Muscle layer of duodenum (tissue), 2 donors: ENCODE measurements at regions not wholly inside any gene's neighbourhood (a gene's known extent, or its start where the extent isn't known, plus 50 kb on each side); places are given as distances from the start of the nearest gene placed in this dataset.
"Not testable (repeated sequence)": the region's sequence is repeated elsewhere in the genome, so short reads cannot be mapped to it uniquely, and the experiment has no call there.

ENCODE experiments used
- H3K27ac ChIP-seq: one replicate; pipeline ENCODE4 v1.7.0; 2013; ENCODE audit warnings: mild to moderate bottlenecking, low read length
- H3K27me3 ChIP-seq: one replicate; pipeline ENCODE4 v1.7.0; 2013; ENCODE audit warnings: low read depth, mild to moderate bottlenecking, control low read depth, low read length
- H3K36me3 ChIP-seq, 2 donors: one replicate each; pipeline ENCODE4 v1.7.0; 2013; ENCODE audit warnings: low read length in 2 of 2, control low read depth in 1 of 2, mild to moderate bottlenecking in 1 of 2; ENCODE audit not compliant: insufficient read depth in 2 of 2, control insufficient read depth in 1 of 2
- H3K4me1 ChIP-seq, 2 donors: one replicate each; pipeline ENCODE4 v1.7.0; 2013; ENCODE audit warnings: low read length in 2 of 2, mild to moderate bottlenecking in 2 of 2, control low read depth in 1 of 2, moderate library complexity in 1 of 2; ENCODE audit not compliant: insufficient read depth in 2 of 2, control insufficient read depth in 1 of 2
- H3K4me3 ChIP-seq, 2 donors: one replicate each; pipeline ENCODE4 v1.7.0; 2013; ENCODE audit warnings: low read length in 2 of 2, low read depth in 1 of 2, mild to moderate bottlenecking in 1 of 2
- H3K9me3 ChIP-seq, 2 donors: one replicate each; pipeline ENCODE4 v1.7.0; 2013; ENCODE audit warnings: low read length in 2 of 2, control low read depth in 1 of 2, mild to moderate bottlenecking in 1 of 2; ENCODE audit not compliant: control insufficient read depth in 1 of 2
- donor health status: healthy.

DNA sequence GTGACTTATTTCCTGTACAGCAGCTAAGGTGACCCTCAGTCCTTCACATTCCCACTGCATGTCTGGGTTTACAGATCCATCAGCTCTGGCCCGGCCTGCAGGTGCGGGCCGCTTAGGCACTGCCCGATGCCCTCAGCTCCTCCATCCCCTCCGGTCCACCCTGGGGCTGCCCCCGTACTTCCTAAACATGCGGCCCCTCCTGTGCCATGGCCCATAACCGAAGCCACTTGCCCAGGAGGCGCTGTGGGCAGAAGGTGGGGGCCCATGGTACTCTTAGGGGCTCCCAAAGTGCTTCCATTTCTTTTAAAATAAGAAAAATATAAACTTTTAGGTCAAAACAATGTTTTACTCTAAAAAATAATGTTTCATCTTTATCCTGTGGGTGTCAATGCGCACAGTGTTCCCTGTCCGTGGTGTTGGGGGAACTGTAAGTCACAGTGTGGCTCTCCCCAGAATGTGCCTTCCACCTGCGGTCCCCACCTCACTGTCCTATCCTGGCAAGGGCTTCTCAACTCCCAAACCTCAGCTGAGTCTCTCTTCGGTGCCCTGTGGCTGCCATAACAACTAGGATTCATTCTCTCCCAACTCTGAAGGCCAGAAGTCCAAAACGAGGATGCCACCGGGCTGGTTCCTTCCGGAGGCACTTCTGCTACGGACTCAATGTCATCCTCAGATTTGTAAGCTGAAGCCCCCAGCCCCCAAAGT, 132.7 kb upstream of the LPCAT1 start:
- peaks cover 11% of the 10 kb centered on the region for H3K27me3 ChIP-seq
- no peak overlapping the region for H3K27ac ChIP-seq
- no peaks in the 10 kb centered on the region for H3K36me3 ChIP-seq
- no peak overlapping the region for H3K4me3 ChIP-seq
- no peaks in the 10 kb centered on the region for H3K9me3 ChIP-seq
- peaks cover 0 to 12% of the 10 kb centered on the region in 2 donors for H3K4me1 ChIP-seq

DNA sequence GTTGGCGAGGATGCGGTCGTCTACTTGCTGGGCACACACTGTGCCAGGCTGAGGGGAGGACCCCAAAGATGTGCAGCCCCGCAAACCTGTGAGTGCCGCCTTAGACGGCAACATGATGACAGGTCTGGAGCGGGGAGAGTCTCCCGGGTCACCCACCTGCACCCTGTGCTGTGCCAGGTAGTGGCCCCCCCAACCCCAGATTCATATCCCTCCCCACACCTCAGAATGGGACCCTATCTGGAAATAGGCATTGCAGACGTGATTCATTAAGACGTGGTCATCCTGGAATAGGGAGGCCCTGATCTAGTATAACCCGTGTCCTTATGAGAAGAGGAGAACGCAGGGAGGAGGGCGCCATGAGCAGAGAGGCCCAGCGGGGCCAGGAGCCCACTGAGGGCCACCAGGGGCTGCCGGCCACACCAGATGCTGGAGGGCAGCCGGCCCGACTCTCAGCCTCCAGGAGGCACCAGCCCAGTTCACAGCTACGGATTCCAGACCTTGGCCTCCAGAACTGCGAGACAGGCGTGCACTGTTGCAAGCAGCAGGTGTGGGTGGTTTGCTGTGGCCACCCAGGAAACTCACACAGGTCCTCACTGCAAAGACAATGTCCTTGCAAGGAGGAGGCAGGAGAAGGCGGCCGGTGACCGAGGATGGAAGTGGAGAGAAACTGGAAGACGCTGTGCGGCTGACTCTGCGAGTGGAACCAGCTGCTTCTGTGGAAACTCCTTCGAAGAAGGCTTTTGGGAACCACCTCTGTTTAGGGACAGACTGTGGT, 131.9 kb upstream of the LPCAT1 start:
- Histone ChIP-seq H3K27me3 (peaks cover 11% of the 10 kb centered on the region), H3K4me1 (peaks cover 0 to 12% of the 10 kb centered on the region in 2 donors), H3K36me3 (no peaks in the 10 kb centered on the region), H3K9me3 (no peaks in the 10 kb centered on the region), H3K4me3 (no peak overlapping the region), H3K27ac (no peak overlapping the region)

GRCh38 chr5:1654786-1655495, 131.2 kb upstream of the LPCAT1 start:
- H3K27ac ChIP-seq, result no peak overlapping the region
- no peak overlapping the region for H3K4me3 ChIP-seq
- peaks cover 11% of the 10 kb centered on the region for H3K27me3 ChIP-seq
- H3K9me3 ChIP-seq, result no peaks in the 10 kb centered on the region
- no peaks in the 10 kb centered on the region for H3K36me3 ChIP-seq
- peaks cover 0 to 12% of the 10 kb centered on the region in 2 donors for H3K4me1 ChIP-seq

DNA sequence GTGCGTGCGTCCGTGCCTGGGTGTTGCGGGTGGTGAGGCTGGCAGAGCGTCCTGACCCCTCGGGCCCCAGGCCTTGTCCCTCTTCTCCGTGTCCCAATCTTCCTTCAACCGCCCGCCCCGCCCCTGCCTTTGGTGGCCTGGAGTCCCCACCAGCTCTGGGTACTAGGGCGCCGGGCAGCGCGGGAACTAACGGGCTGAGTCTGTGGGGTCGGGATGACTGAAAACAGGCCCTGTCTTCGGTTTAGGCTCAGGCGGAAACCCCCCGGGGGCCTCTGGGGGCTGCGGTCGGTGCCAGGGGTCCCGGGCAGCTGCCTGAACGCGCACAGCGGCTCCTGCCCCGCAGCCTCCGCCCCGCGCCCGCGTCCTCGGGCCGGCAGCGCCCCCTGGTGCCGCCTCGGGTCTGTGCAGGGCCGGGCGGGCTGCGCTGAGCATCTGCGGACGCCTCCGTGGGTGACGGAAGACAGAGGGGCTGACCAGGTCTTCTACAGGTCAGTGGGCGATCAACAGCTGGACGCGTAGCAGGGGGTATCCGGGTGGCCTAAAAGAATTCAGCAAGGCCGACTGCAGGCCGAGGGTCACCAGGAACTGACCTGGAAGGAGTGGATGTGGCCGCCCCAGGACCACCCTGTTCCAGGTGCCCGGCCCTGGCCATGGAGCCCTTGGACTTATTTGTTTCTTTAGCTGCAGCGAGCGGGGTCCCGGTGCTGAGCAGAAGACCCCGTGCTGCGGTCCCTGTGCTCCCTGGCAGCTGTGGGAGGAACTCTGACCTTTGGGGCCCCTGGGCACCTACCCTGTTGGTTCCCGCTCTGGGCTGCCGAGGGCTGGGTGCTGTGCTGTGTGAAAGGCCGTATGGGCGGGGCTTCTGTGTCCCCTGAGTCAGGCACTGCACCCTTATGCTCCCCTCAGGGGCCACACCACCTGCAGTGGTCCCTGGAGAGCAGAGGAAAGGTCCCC, 130.2 kb upstream of the LPCAT1 start:
- Histone ChIP-seq H3K4me3 (peak overlapping the region in 1 of 2 donors; percentile 35), H3K27me3 (peaks cover 11% of the 10 kb centered on the region), H3K4me1 (peaks cover 0 to 12% of the 10 kb centered on the region in 2 donors)
- not testable (repeated sequence) for H3K27ac ChIP-seq, H3K9me3 ChIP-seq, H3K36me3 ChIP-seq

DNA sequence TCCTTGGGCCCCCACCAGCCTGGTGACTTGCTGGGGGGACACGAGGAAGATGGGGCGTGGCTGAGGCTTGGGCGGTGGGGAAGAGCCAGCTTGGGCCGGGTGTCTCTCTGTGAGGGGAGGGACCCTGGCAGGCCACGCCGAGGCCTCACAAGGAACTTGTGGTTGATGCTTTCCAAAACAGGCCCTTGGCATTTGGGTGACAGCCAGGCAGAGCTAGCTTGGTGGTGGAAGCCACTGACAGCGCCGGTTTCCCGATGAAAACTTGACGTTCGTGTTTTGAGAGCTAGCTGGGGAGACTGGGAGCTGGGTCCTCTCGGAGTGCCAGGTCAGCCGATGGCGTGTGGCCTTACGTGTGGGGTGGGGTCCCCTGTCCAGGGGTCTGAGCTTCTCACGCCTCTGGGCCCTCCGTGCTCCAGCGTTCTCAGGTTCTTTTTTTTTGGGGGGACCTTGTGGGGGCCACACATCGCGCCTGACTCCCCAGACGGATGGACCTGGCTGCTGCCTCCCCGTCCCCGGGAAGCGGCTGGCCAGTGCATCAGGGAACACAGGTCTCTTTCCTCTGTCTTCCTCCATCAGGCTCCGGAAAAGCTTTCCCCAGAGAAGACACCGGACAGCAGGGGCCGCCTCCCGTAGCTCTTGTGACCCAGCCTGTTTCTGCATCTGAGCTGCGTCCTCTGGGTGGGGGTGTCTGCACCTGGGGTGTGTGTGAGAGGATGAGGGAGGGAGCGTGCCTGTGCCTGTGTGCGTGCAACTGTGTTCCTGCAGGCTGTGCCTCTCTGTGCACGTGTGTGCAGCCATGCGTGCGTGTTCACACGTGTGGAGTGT, 129.3 kb upstream of the LPCAT1 start:
- peaks cover 0 to 12% of the 10 kb centered on the region in 2 donors for H3K4me1 ChIP-seq
- peaks cover 11% of the 10 kb centered on the region for H3K27me3 ChIP-seq
- H3K36me3 ChIP-seq, result no peaks in the 10 kb centered on the region
- peak overlapping the region in 1 of 2 donors; percentile 35 for H3K4me3 ChIP-seq
- H3K9me3 ChIP-seq, result no peaks in the 10 kb centered on the region
- no peak overlapping the region for H3K27ac ChIP-seq

DNA sequence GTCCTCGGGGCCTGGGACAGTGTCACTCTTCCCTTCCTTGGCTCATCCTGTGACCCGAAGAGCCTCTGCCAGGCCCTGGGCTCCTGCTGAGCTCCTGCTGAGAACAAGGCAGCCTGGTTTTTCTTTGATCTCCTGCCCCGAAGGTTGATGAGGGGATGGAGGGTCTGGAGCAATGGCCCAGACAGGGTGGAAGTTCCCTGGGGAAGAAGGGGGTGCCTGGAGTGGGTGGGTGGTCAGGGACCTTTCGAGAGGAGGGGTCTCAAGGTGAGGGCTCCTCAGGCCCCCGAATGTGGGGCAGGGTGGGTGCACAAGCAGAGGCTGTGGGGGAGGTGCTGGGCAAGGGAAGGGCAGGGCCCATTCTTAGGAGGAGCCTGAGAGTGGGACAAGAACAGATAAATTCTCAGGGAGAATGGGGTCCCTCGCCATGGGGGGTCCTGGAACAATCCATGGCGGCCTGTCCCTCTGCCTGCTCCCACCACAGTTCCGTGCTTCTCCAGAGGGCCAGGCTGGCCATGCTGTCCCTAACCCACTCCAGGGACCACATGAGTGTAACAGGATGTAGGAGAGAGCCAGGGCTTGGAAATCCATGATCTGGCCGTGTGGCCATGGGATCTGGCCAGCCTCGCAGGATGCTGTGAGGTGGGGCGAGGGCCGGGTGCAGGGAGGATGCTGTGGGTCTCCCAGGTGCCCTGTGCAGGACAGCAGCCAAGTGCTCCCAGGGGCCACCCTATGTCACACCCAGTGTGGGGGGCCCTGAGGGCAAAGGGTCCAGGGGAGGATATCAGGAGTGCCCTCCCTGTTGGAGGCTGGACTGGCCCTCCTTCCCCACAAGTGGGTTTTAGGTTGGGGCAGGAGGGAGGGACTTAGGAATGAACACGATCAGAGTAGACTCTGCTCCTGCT, 128.5 kb upstream of the LPCAT1 start:
- Histone ChIP-seq H3K27ac (no peak overlapping the region), H3K4me1 (peaks cover 0 to 12% of the 10 kb centered on the region in 2 donors), H3K9me3 (no peaks in the 10 kb centered on the region), H3K36me3 (no peaks in the 10 kb centered on the region), H3K27me3 (peaks cover 11% of the 10 kb centered on the region), H3K4me3 (no peak overlapping the region)

GRCh38 chr5:1651250-1651649, 127.5 kb upstream of the LPCAT1 start:
- Histone ChIP-seq H3K36me3 (no peaks in the 10 kb centered on the region), H3K4me3 (no peak overlapping the region), H3K4me1 (peaks cover 0 to 12% of the 10 kb centered on the region in 2 donors), H3K27me3 (peaks cover 11% of the 10 kb centered on the region), H3K27ac (no peak overlapping the region), H3K9me3 (no peaks in the 10 kb centered on the region)

GRCh38 chr5:1649554-1649953, 125.8 kb upstream of the LPCAT1 start:
- no peak overlapping the region for H3K27ac ChIP-seq
- H3K9me3 ChIP-seq, result no peaks in the 10 kb centered on the region
- H3K36me3 ChIP-seq, result no peaks in the 10 kb centered on the region
- H3K4me1 ChIP-seq, result peaks cover 0 to 21% of the 10 kb centered on the region in 2 donors
- H3K27me3 ChIP-seq, result peaks cover 17% of the 10 kb centered on the region
- H3K4me3 ChIP-seq, result no peak overlapping the region

DNA sequence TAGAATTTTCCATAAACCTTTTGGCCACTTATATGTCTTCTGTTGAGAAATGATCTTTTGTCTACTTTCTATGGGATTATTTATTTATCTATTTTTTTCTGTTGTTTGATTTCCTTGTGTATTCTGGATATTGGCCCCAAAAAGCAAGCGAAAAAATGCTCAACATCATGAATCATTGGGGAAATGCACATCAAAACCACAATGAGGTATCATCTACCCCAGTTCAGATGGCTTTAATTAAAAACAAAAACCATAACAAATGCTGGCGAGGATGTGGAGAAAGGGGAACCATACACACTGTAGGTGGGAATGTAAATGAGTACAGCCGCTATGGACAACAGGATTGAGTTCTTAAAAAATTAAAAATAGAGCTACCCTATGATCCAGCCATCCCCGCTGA, 125.0 kb upstream of the LPCAT1 start:
- no peaks in the 10 kb centered on the region for H3K9me3 ChIP-seq
- H3K4me1 ChIP-seq, result peaks cover 0 to 18% of the 10 kb centered on the region in 2 donors

More for the DNA sequence above, 125.0 kb upstream of the LPCAT1 start:
- Histone ChIP-seq H3K27me3 (peaks cover 18% of the 10 kb centered on the region), H3K27ac (no peak overlapping the region), H3K36me3 (no peaks in the 10 kb centered on the region), H3K4me3 (no peak overlapping the region)
